Astrocyte of the spinal cord (primary cell): ENCODE measurements at regions not wholly inside any gene's neighbourhood (a gene's known extent, or its start where the extent isn't known, plus 50 kb on each side); places are given as distances from the start of the nearest gene placed in this dataset.

Experiments used
- DNase-seq: peaks from one replicate; pipeline ENCODE4 v3.0.0; 2011; ENCODE audit warnings: low read depth, low spot score
- H3K4me3 ChIP-seq: 2 replicates; pipeline ENCODE4 v1.5.1; 2011; ENCODE audit warnings: low read depth, mild to moderate bottlenecking, low read length, moderate library complexity
- CTCF ChIP-seq: IDR thresholded peaks from 2 replicates; pipeline ENCODE4 v1.5.1; 2012; ENCODE audit warnings: low read depth, mild to moderate bottlenecking, low read length, inconsistent platforms
- in situ Hi-C: cut with HindIII; loops from 2 replicates; pipeline ENCODE4 v1.10.0; 2017; ENCODE audit warnings: low sequenced_read_pairs

GRCh38 chr6:17015551-17016381 lies 86.1 kb upstream of the STMND1 start:
- DNase-seq = no peak
- TF ChIP-seq CTCF = no peak
- in situ Hi-C loops = no loop called here
- peak overlapping the region; percentile 17 for H3K4me3 ChIP-seq

- no peak overlapping the region for H3K4me3 ChIP-seq
- no peak for TF ChIP-seq CTCF
- in situ Hi-C loops = no loop called here
- no peak for DNase-seq
These were observed 86.7 kb upstream of the STMND1 start for GRCh38 chr6:17015144-17015543.

- DNase-seq = peak; percentile 83
- TF ChIP-seq CTCF = no peak
- no peak overlapping the region for H3K4me3 ChIP-seq
- in situ Hi-C loops = no loop called here
These were observed 88.1 kb upstream of the STMND1 start for GRCh38 chr6:17013701-17014100.

- peak; percentile 34 for TF ChIP-seq CTCF
- DNase-seq = peak; percentile 36
- no peak overlapping the region for H3K4me3 ChIP-seq
- in situ Hi-C loops = no loop called here
These were observed 89.2 kb upstream of the STMND1 start for GRCh38 chr6:17012421-17013225.

GRCh38 chr6:17011985-17012384 lies 89.9 kb upstream of the STMND1 start:
- in situ Hi-C loops = no loop called here
- TF ChIP-seq CTCF = no peak

GRCh38 chr6:17007749-17008148 lies 94.1 kb upstream of the STMND1 start:
- no peak overlapping the region for H3K4me3 ChIP-seq
- DNase-seq = no peak
- TF ChIP-seq CTCF = no peak
- in situ Hi-C loops = no loop called here

More at GRCh38 chr6:17011985-17012384, 89.9 kb upstream of the STMND1 start:
- no peak overlapping the region for H3K4me3 ChIP-seq
- no peak for DNase-seq
